Endothelial cell of umbilical vein (primary cell): ENCODE measurements at regions not wholly inside any gene's neighbourhood (a gene's known extent, or its start where the extent isn't known, plus 50 kb on each side); places are given as distances from the start of the nearest gene placed in this dataset.

Experiments used
- BruUV-seq: library from RNA; stranded (reverse); fragments of 400-500 nt; replicated peaks from 2 replicates; lab custom pipeline; 2021; lab: Mats Ljungman, UMichigan
- CTCF ChIA-PET: fragments of 300-600, 350-600 bp; sonication (Branson Sonifier 250); formaldehyde crosslinking; loops from one replicate; lab custom pipeline; 2021; ENCODE audit warnings: antibody characterized with exemption, inconsistent platforms; lab: Charles Lee
- POLR2A ChIA-PET: fragments of 300-600, 350-600 bp; sonication (Branson Sonifier 250); formaldehyde crosslinking; loops from one replicate; lab custom pipeline; 2021; ENCODE audit warnings: antibody characterized with exemption, inconsistent platforms; lab: Charles Lee
- DNase-seq: peaks from one replicate; pipeline ENCODE4 v3.0.0-alpha.2; 2011; ENCODE audit warnings: low read depth, low spot score
- FAIRE-seq: peaks from 2 replicates; lab custom pipeline; 2011; peaks lifted over from hg19 to GRCh38; lab: Jason Lieb, UNC
- H2AFZ ChIP-seq: 2 replicates; pipeline ENCODE4 v1.6.0; 2012; ENCODE audit warnings: low read depth, low read length, control low read depth, inconsistent platforms
- H3K27ac ChIP-seq: 2 replicates; pipeline ENCODE4 v1.5.1; 2011; ENCODE audit warnings: low read depth, mild to moderate bottlenecking, control low read depth, low read length, moderate library complexity; ENCODE audit not compliant: insufficient read depth
- H3K27me3 ChIP-seq, 2 experiments: 2 replicates each; pipeline versions ENCODE4 v1.6.0 to v1.6.1; 2011; ENCODE audit warnings: low read length in 2 of 2, mixed read lengths in 1 of 2; ENCODE audit not compliant: control insufficient read depth in 2 of 2, insufficient read depth in 2 of 2
- H3K36me3 ChIP-seq, 2 experiments: 2 replicates in 1 of 2; 3 replicates in 1 of 2; pipeline ENCODE4 v1.5.1; 2011; ENCODE audit warnings: low read length in 2 of 2, mild to moderate bottlenecking in 1 of 2, moderate library complexity in 1 of 2; ENCODE audit not compliant: control insufficient read depth in 2 of 2, insufficient read depth in 2 of 2; ENCODE audit errors: extremely low read depth in 1 of 2
- H3K4me1 ChIP-seq: 3 replicates; pipeline ENCODE4 v1.5.1; 2011; ENCODE audit warnings: mild to moderate bottlenecking, low read length; ENCODE audit not compliant: control insufficient read depth, insufficient read depth; ENCODE audit errors: extremely low read depth
- H3K4me2 ChIP-seq: 2 replicates; pipeline ENCODE4 v1.6.1; 2011; ENCODE audit warnings: low read length, control low read depth, mixed read lengths; ENCODE audit not compliant: insufficient read depth
- H3K4me3 ChIP-seq, 3 experiments: fragments of 200-600 bp in 1 of 3; sonication (generic), shearing (Covaris generic) in 1 of 3; replicated peaks in 1 of 3; 2 replicates each; pipeline ENCODE4 v1.5.1; 2011 to 2016; ENCODE audit warnings: control low read depth in 3 of 3, low read length in 3 of 3, mild to moderate bottlenecking in 2 of 3, inconsistent platforms in 1 of 3, low read depth in 1 of 3, moderate library complexity in 1 of 3; ENCODE audit not compliant: insufficient read depth in 1 of 3
- H3K79me2 ChIP-seq: 2 replicates; pipeline ENCODE4 v1.6.0; 2012; ENCODE audit warnings: low read length, inconsistent platforms; ENCODE audit not compliant: control insufficient read depth, insufficient read depth
- H3K9ac ChIP-seq: replicated peaks from 2 replicates; pipeline ENCODE3; 2011; ENCODE audit warnings: low read length, control low read depth; ENCODE audit not compliant: insufficient read depth; ENCODE audit errors: extremely low read depth
- H3K9me1 ChIP-seq: replicated peaks from 3 replicates; pipeline ENCODE4 v1.6.0; 2011; ENCODE audit warnings: mild to moderate bottlenecking, low read length; ENCODE audit not compliant: control insufficient read depth, insufficient read depth; ENCODE audit errors: extremely low read depth
- H3K9me3 ChIP-seq: replicated peaks from 2 replicates; pipeline ENCODE4 v1.5.1; 2012; ENCODE audit warnings: low read length, inconsistent platforms; ENCODE audit not compliant: control insufficient read depth, insufficient read depth
- H4K20me1 ChIP-seq: replicated peaks from 2 replicates; pipeline ENCODE3; 2011; ENCODE audit warnings: mild to moderate bottlenecking, low read length; ENCODE audit not compliant: control insufficient read depth, insufficient read depth; ENCODE audit errors: extremely low read depth
- EZH2 ChIP-seq: IDR thresholded peaks from 2 replicates; pipeline ENCODE4 v1.6.1; 2012; ENCODE audit warnings: borderline replicate concordance, low read depth, mild to moderate bottlenecking, moderate library complexity, low read length, inconsistent platforms; ENCODE audit not compliant: severe bottlenecking
- FOS ChIP-seq: IDR thresholded peaks from 2 replicates; pipeline ENCODE4 v1.6.1; 2011; ENCODE audit warnings: mild to moderate bottlenecking, low read length, moderate library complexity, borderline replicate concordance; ENCODE audit not compliant: insufficient read depth
- GATA2 ChIP-seq: IDR thresholded peaks from 2 replicates; pipeline ENCODE4 v1.7.0; 2011; ENCODE audit warnings: low read depth, mild to moderate bottlenecking, moderate library complexity, mixed read lengths, low read length; ENCODE audit not compliant: insufficient read length, insufficient read depth
- JUN ChIP-seq: IDR thresholded peaks from 2 replicates; pipeline ENCODE4 v1.6.1; 2011; ENCODE audit warnings: borderline replicate concordance, low read depth; ENCODE audit not compliant: insufficient read length, insufficient read depth
- MYC ChIP-seq: IDR thresholded peaks from one replicate; pipeline ENCODE4 v1.6.1; 2011; ENCODE audit warnings: mild to moderate bottlenecking, low read depth, low read length
- POLR2A ChIP-seq: IDR thresholded peaks from 2 replicates; pipeline ENCODE4 v1.6.1; 2012; ENCODE audit warnings: low read depth, mild to moderate bottlenecking, control low read depth, low read length
- POLR2AphosphoS5 ChIP-seq: IDR thresholded peaks from 2 replicates; pipeline ENCODE4 v1.6.1; 2012; ENCODE audit warnings: low read depth, mild to moderate bottlenecking, control low read depth, low read length, moderate library complexity; ENCODE audit not compliant: insufficient read depth
- dilution Hi-C: fragments of 300-500 bp; cut with MboI; formaldehyde crosslinking; loops from one replicate; pipeline ENCODE4 v1.15.0; 2019; ENCODE audit warnings: low sequenced_read_pairs; ENCODE audit not compliant: extremely low pct_ligation_motif_present
- intact Hi-C: fragments of 100-400 bp; cut with micrococcal nuclease; formaldehyde crosslinking; loops from one replicate; pipeline ENCODE4 v1.10.0; 2022
- TF ChIP-seq, protein P1 (sequence below): IDR thresholded peaks from 2 replicates; pipeline ENCODE4 v1.6.1; 2011; ENCODE audit not compliant: insufficient read depth, insufficient read length
- TF ChIP-seq, protein P2 (sequence below), 2 donors: IDR thresholded peaks; 1 replicate in 1 of 2; 2 replicates in 1 of 2; pipeline ENCODE4 v1.5.1; 2011; ENCODE audit warnings: low read length in 2 of 2, mild to moderate bottlenecking in 2 of 2, moderate library complexity in 2 of 2, control low read depth in 1 of 2, inconsistent platforms in 1 of 2, low read depth in 1 of 2; ENCODE audit not compliant: insufficient read depth in 1 of 2; ENCODE audit errors: extremely low read depth in 1 of 2

DNA sequence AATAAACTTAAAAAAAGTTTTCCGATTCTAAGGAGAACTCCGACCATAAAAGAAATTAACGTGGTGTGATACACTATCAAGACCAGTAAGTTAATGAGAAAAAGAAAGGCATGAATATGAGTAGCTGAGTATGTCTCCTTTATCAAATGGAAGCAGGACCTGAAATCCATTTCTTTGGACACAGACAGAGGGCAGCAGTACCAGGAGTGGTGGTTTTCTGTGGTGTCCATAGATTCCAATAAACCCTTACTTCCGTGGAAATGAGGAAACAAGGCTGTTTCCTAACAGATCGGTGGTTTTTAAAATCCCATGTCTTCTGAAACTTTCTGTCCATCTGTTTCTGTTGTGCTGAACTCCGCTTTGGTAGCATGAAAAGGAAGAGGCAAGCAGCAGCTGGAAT is 128.5 kb upstream of the TSPAN5 start:
- dilution Hi-C loops (no loop called here), intact Hi-C loops (no loop called here)
- H2AFZ ChIP-seq: peak overlapping the region; percentile 70
- H3K9me3 ChIP-seq: no peaks in the 10 kb centered on the region
- H4K20me1 ChIP-seq: no peaks in the 10 kb centered on the region
- peak; percentile 32 for DNase-seq
- BruUV-seq: no TSS peak
- H3K4me1 ChIP-seq: no peaks in the 10 kb centered on the region
- H3K27ac ChIP-seq: no peak overlapping the region
- no peak overlapping the region for H3K4me3 ChIP-seq
- H3K36me3 ChIP-seq: no peaks in the 10 kb centered on the region
- H3K27me3 ChIP-seq: peaks cover 0 to 4% of the 10 kb centered on the region in 2 experiments
- no peak overlapping the region for H3K9ac ChIP-seq
- POLR2A ChIA-PET: no interaction called here
- H3K79me2 ChIP-seq: no peaks in the 10 kb centered on the region
- CTCF ChIA-PET: interaction anchor here (1.2 to 1.9 kb wide), 3 partner anchors 11 to 15 kb away, joined by 4 to 6 read pairs (median 6); no protein-coding TSS in a partner anchor
- H3K4me2 ChIP-seq: no peak overlapping the region
- FAIRE-seq: peak; percentile 60
- TF ChIP-seq JUN (no peak), MYC (no peak), POLR2A (no peak), EZH2 (no peak), POLR2AphosphoS5 (no peak), GATA2 (no peak), FOS (no peak)
- TF ChIP-seq, protein P1, sequence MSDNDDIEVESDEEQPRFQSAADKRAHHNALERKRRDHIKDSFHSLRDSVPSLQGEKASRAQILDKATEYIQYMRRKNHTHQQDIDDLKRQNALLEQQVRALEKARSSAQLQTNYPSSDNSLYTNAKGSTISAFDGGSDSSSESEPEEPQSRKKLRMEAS: no peak
- TF ChIP-seq, protein P2, sequence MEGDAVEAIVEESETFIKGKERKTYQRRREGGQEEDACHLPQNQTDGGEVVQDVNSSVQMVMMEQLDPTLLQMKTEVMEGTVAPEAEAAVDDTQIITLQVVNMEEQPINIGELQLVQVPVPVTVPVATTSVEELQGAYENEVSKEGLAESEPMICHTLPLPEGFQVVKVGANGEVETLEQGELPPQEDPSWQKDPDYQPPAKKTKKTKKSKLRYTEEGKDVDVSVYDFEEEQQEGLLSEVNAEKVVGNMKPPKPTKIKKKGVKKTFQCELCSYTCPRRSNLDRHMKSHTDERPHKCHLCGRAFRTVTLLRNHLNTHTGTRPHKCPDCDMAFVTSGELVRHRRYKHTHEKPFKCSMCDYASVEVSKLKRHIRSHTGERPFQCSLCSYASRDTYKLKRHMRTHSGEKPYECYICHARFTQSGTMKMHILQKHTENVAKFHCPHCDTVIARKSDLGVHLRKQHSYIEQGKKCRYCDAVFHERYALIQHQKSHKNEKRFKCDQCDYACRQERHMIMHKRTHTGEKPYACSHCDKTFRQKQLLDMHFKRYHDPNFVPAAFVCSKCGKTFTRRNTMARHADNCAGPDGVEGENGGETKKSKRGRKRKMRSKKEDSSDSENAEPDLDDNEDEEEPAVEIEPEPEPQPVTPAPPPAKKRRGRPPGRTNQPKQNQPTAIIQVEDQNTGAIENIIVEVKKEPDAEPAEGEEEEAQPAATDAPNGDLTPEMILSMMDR (IDR thresholded peaks at IDR 0.05; ENCODE audit: extremely low read depth in 1 of 2, insufficient read depth in 1 of 2, low read depth in 1 of 2, low read length in 2 of 2): no peak
- no peaks in the 10 kb centered on the region for H3K9me1 ChIP-seq
